ENCODE measurements at regions not wholly inside any gene's neighbourhood (a gene's known extent, or its start where the extent isn't known, plus 50 kb on each side); places are given as distances from the start of the nearest gene placed in this dataset.

DNA sequence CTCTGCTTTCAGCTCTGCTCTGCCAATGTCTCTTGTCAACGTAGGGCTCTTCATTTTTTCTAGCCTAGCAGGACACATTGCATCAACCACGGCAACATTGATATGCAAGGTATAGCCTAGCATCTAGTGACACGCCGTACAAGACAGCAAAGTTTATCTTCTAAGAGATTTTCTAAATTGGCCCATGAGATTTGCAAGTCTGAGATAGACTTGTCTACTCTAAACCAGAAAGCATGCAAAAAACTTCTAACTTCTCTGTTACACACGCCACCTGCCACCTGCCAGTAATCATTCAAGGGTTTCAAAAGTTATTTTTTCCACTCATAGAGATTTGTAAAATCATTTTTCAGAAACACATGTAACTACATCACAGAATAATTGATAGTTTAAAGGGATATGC is 1265.7 kb downstream of the C4orf33 start:
- TF ChIP-seq, protein P1, sequence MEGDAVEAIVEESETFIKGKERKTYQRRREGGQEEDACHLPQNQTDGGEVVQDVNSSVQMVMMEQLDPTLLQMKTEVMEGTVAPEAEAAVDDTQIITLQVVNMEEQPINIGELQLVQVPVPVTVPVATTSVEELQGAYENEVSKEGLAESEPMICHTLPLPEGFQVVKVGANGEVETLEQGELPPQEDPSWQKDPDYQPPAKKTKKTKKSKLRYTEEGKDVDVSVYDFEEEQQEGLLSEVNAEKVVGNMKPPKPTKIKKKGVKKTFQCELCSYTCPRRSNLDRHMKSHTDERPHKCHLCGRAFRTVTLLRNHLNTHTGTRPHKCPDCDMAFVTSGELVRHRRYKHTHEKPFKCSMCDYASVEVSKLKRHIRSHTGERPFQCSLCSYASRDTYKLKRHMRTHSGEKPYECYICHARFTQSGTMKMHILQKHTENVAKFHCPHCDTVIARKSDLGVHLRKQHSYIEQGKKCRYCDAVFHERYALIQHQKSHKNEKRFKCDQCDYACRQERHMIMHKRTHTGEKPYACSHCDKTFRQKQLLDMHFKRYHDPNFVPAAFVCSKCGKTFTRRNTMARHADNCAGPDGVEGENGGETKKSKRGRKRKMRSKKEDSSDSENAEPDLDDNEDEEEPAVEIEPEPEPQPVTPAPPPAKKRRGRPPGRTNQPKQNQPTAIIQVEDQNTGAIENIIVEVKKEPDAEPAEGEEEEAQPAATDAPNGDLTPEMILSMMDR (IDR thresholded peaks at IDR 0.05; ENCODE audit: control insufficient read depth, insufficient read depth, low read depth, low read length, missing control alignments), result no peak
- H3K4me3 ChIP-seq (ENCODE audit: control insufficient read depth, low read depth, low read length), result no peak overlapping the region
- no peak for DNase-seq (ENCODE audit: low read depth)

DNA sequence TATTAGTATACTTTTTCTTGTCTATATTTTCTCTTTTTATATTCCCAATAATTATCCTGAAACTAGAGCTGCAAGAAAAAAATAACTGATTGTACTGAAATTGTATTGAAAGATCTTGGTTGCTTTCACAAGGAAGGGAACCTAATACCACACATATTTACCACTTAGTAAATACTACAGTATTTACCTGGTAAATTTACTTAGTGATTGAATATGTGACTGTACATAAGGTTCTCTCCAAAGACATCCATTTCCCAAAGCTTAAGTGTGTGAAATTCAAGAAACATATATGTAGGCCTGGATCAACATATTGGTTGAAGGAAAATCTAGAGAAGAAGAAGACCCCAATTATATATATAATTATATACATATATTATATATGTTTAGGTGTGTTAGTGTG is 1272.7 kb downstream of the C4orf33 start:
- DNase-seq (ENCODE audit: low read depth), result no peak
- no peak overlapping the region for H3K4me3 ChIP-seq (ENCODE audit: control insufficient read depth, low read depth, low read length)
- TF ChIP-seq, protein P1 (IDR thresholded peaks at IDR 0.05; ENCODE audit: control insufficient read depth, insufficient read depth, low read depth, low read length, missing control alignments), result no peak

DNA sequence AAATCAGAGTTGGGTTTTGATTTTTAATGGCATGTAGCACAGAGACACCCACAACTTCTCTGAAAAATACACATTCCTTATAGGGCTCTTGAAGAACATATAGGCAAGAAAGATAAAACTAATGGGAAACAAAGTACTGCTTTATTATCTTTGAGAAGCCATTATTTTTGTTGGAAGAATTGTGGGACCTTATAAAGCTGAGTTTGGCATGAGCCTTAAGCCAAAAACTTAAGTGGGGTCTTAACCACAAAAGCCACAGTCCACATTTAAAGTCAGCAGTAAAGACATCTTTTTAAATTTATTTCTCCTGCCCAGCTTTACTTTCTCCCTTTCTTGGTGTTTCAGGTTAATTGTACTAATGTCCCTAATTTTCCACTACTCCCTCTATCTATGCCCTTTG is 1297.3 kb downstream of the C4orf33 start:
- DNase-seq (ENCODE audit: low read depth), result no peak
- H3K4me3 ChIP-seq (ENCODE audit: control insufficient read depth, low read depth, low read length), result no peak overlapping the region
- TF ChIP-seq, protein P1 (IDR thresholded peaks at IDR 0.05; ENCODE audit: control insufficient read depth, insufficient read depth, low read depth, low read length, missing control alignments), result no peak

DNA sequence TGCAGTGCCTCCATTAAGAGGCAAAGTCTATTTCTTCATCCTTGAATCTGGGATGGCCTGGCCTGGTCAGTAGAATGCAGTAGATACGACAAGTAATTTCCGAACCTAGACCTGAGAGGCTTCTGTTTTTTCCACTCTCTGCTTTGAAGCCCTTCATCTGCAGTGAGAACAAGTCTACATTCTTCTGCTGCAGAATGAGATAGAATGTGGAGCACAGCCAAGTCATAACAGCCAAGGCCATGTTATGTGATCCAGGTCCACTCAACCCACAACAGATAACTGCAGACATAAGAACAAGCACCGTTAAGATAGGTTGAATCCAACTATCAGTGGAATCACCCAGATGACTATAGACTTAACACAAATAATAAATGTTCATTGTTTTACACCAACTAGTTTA is 1297.7 kb downstream of the C4orf33 start:
- DNase-seq (ENCODE audit: low read depth), result no peak

DNA sequence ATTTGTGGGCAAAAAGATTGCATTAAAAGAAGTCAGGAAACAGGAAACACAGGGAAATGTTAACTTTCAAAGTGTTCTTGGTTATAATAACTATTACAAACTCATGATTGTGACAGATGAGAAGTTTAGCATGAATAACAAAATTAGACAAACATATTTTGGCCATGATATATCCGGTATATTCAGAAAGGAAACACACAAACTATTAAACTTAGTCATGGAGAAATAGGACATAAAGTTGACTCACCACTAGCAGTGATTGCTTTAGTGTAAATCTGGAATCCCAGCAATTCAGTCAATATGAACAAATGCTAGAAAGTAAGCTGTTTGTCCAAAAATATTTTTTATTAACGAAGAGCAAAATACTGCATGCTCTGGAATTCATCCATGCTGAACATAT is 1299.9 kb downstream of the C4orf33 start:
- DNase-seq (ENCODE audit: low read depth), result no peak
- TF ChIP-seq, protein P1 (IDR thresholded peaks at IDR 0.05; ENCODE audit: control insufficient read depth, insufficient read depth, low read depth, low read length, missing control alignments), result no peak
- no peak overlapping the region for H3K4me3 ChIP-seq (ENCODE audit: control insufficient read depth, low read depth, low read length)

More for the DNA sequence above, 1297.7 kb downstream of the C4orf33 start:
- no peak overlapping the region for H3K4me3 ChIP-seq (ENCODE audit: control insufficient read depth, low read depth, low read length)
- TF ChIP-seq, protein P1 (IDR thresholded peaks at IDR 0.05; ENCODE audit: control insufficient read depth, insufficient read depth, low read depth, low read length, missing control alignments), result no peak

DNA sequence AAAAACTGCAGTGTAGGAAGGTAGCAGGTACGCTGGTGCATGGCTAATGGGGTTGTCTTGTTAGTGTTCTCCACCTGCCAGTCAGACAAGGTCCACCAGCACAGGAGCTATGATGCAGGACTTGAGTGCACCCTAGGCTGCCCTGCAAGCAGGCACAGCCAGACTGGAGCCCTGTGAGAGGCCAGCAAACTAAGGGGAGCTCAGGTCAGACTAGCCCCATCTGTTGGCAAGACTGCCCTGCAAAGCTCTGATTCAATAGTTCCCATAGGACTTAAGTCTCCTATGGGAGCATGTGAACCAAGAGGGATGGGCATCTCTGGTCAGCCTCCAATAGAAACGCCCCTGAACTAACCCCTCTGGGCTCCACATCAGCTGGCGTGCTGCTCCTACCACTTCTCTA is 1307.3 kb downstream of the C4orf33 start:
- TF ChIP-seq, protein P1 (IDR thresholded peaks at IDR 0.05; ENCODE audit: control insufficient read depth, insufficient read depth, low read depth, low read length, missing control alignments), result no peak

DNA sequence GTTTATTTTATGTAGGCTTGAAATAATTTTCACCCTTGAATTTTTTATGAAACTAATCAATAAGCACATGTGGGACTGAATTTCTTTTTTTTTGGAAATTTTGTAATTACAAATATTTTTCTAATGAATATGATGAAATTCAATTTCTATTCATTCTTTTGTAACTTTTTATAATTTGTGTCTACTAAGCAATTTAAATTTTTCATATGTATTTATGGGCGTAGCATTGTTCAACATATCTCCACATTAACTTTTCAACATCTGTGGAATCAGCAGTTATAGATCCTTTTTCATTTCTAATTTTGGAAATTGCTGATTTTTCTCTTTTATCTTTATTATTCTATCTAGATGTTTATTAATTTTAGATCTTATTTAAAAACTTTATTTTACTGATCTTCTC is 1320.3 kb downstream of the C4orf33 start:
- no peak overlapping the region for H3K4me3 ChIP-seq (ENCODE audit: control insufficient read depth, low read depth, low read length)
- TF ChIP-seq, protein P1 (IDR thresholded peaks at IDR 0.05; ENCODE audit: control insufficient read depth, insufficient read depth, low read depth, low read length, missing control alignments), result no peak
- DNase-seq (ENCODE audit: low read depth), result no peak

More for the DNA sequence above, 1307.3 kb downstream of the C4orf33 start:
- H3K4me3 ChIP-seq (ENCODE audit: control insufficient read depth, low read depth, low read length), result no peak overlapping the region
- DNase-seq (ENCODE audit: low read depth), result no peak
